Brain pericyte (primary cell): ENCODE measurements at regions not wholly inside any gene's neighbourhood (a gene's known extent, or its start where the extent isn't known, plus 50 kb on each side); places are given as distances from the start of the nearest gene placed in this dataset.

ENCODE experiments used
- DNase-seq: peaks from one replicate; pipeline ENCODE4 v3.0.0-alpha.2; 2012; ENCODE audit warnings: low read depth, low spot score

- no peak for DNase-seq
Measured at GRCh38 chr3:7793786-7794185, 707.8 kb upstream of the LMCD1 start.

DNA sequence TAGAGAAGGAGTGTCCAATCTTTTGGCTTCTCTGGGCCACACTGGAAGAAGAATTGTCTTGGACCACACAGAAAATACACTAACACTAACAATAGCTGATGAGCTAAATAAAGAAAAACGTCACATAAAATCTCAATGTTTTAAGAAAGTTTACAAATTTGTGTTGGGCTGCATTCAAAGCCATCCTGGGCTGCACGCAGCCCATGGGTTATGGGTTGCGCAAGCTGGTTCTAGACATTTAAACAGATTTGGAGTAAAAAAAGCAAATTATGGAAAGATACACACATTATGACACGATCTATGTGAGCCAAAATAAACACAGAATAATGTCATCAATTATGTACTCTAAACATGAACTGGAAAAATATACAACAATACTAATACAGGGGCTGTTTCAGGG is 703.3 kb upstream of the LMCD1 start:
- no peak for DNase-seq

DNA sequence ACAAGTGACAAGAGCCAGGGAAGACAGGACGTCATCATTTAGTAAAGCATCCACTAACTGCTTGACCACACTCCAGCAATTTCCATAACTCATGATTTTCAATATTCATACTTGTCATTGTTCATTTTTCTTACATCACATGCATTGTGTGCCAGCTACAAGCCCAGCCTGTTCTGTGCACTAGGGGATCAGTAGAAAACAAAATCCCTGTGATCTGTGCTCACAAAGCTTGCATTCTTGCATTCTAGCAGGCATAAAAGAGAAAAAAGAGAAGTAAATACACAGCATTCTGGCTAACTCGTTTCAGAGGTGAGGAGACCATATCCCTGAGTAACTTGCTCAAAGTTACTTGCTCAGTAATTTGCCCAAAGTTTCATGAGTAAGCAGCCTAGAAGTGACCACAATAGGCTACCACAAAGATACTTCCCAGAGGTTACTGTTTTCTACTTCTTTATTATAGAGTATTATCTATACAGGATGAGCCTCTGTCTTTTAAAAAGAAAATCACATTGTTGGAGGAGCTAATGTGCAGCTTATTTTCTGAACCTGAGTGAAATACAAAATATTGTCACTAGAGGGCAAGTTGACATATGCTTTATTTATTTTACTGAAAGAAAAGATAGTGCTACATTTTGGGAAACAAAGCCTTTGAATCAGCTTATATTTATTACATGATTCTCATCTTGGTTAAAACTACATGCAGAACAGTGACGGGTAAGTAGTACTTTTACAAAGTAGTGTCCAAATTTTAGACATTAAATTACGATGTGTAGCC is 701.4 kb upstream of the LMCD1 start:
- DNase-seq = no peak

GRCh38 chr3:7812490-7812889 is 689.1 kb upstream of the LMCD1 start:
- DNase-seq = no peak

DNA sequence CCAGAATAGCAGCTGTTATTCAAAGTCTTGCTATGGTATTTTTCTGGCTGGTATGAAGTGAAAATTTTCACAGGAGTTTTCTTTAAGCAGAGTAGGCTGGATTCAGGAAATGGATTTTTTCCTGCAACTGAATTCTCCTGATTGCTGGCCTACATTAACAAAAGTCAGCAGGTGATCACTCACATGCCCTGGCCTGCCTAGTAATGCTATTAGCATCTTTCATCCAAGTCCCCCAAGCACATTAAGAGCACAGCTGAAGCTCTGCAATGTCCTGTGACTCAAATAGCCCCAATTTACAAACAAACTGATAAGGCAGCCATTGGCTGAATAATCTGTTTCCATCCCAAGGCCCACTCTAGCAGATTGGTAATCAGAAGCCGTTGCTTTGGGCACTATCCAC is 688.3 kb upstream of the LMCD1 start:
- DNase-seq = no peak

DNA sequence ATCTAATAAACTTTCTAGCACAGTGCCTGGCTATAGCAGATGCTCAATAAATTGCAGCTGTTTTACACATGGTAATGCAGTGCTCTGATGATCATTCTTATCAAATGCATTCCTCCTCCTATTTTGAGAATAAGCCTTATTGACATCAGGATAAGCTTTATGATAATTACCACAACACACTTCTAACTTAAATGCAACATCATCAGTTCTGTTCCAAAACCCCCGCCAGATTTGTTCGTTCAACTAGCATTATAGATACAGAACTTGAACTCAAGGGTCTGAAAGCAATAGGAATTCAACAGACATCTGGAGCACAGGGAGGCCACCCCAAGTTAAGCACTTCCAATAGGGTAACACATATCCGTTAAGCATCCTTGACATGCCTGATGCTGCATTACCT is 684.4 kb upstream of the LMCD1 start:
- DNase-seq = no peak

DNA sequence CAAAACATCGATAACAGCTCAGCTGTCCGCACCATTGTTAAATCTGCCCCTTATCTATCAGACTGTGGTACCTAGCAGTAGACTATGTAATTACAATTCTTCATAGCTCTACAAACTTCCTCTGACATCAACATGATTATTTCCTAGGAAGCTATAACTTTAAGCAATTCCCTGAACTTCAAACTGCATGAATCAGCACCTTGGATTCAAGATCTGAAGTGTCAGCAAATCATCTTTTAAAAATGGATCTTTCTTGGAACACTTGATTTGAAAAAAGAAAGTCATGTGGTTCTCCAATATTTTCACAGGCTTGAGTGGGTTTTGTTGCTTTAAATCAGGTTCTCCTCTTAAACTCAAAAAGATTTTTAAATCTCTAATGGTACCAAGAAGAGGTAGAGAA is 680.7 kb upstream of the LMCD1 start:
- no peak for DNase-seq

DNA sequence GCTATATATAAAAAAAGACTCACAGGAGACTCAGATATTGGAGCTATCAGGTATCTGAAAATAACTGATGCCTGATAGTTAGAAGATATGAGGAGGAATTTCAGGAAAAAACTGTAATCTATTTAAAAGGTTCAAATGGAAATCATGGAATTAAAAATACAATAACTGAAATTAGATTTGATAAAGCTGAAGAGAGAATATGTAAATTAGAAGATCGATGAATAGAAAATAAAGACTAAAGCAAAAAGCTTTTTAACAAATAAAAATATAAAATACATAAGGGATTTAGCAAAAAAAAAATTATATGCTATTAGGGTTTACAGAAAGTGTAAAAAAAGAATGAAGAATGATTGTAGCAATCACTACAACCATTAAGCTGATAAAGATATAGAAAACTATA is 679.8 kb upstream of the LMCD1 start:
- no peak for DNase-seq

GRCh38 chr3:7841451-7841850 is 660.2 kb upstream of the LMCD1 start:
- no peak for DNase-seq

DNA sequence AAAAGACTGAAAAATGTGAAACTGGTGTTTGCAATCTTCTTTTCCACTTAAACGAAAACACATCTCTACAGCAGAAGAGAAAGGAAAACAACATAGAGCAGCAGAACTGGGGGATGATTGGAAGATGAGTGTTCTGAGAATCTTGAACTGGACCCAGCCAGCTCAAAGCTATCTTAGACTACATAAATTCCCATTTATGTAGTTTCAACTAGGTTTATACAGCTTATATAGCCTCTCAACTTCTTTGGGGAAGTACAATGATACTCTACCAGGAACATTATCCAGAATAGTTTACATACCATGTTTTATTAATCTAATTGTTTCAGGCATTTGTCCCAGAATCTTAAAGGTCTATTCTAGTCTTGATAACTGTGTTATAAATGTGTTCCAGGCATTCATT is 658.2 kb upstream of the LMCD1 start:
- no peak for DNase-seq

DNA sequence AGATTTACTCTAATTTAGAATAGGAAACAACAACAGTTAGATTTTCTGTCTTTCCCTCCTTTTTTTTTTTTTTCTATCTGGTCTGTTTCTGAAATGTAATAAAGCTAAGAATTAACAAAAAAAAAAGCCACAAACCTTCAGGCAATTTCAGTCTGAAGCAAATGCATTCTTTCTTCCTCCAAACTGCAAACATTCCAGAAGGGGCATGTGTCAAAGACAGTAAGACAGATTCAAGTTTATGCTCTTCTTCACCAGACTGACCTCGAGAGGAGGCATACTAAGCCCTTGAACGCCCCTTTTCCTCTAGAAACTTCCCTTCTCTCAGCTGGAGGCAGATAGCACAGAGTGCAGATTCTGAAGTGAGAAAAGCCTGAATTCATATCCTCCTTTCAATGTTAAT is 654.6 kb upstream of the LMCD1 start:
- DNase-seq = no peak

DNA sequence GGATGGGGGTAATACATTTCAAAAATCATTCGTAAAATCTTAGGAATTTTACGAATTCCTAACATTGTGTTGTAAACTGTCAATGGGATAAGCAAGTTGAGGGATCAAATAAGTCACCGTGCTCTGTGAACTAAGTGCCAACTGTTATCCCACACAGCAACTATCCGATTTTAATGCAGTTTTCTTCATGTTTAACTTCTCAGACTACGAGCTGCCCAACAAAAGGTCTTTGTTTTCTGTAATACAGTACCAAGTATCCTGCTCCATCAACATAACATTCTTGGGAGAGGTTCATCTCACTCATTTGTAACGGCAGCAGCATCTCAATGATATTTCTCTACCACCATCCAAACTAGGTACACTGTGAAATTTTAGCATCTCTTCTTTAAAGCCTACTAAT is 654.1 kb upstream of the LMCD1 start:
- DNase-seq = no peak

DNA sequence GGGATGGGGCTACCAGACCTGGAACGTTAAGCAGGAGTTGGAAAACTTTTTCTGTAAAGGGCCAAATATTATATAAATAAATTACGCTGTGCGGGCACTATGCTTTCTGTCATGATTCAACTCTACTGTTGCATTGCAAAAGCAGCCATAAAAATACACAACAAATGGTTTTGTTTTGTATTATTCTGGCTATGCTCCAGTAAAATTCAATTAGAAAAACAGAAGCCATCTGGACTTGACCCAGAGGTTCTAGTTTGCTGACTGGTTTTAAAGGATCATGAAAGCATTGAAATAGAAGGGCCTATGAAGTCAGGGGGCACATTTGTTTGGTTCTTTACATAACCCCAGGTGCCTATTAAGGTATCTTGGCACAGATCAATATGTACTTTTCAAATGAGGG is 647.4 kb upstream of the LMCD1 start:
- no peak for DNase-seq

- no peak for DNase-seq
Measured at GRCh38 chr3:7854721-7855120, 646.9 kb upstream of the LMCD1 start.

DNA sequence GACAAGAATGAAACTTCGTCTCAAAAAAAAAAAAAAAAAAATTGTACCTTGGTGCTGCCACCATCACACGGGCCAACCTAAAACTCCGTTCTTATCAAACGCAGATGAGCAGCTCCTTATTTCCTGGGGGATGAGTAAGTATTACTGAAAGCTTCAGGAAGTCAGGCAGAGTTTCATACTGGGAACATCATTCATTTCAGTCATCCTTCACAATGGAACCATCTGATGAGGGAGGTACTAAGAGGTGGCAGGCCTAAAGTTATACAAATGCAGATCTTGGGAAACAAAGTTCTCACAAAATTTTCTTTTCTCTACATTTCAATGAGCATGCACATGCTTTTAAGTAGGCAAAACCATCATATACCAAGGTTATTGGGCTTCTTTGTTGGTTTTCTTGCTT is 636.0 kb upstream of the LMCD1 start:
- DNase-seq = no peak

DNA sequence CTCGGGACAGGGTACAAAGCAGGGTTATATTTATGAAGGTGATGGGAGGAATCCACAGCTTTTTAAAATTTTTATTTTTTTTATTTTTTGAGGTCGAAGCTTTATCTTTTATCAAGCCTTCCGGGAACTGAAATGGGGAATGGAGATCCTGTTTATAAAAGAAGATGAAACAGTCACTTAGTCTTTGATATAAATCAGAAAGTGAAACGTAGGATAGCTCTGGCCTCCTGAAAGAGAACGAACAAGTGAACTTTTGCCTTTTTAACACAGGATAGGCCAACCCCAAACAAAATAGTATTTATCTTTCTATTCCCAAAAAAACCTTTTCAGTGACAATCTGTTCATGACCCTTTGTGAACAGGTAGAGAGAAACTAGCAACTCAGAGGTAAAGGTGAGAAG is 634.0 kb upstream of the LMCD1 start:
- DNase-seq = no peak

GRCh38 chr3:7871003-7871560 is 630.5 kb upstream of the LMCD1 start:
- DNase-seq = no peak

DNA sequence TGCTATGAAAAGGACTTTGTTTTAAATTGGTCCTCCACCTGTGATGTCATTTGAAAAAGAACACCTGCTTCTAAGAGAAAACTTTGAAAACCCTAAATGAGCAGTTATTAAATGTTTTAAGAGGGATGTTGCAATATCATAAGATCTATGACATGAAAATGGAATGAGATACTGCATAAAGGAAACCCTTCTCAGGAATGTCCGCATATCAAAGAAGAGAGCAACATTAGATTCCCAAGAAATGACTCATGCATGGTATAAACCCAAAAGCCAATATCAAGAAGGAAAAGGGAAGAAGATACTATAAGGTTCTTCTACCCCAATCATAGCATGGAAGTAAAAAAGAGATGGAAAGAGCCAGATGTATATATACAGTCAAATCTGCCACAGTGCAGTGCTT is 627.5 kb upstream of the LMCD1 start:
- DNase-seq = no peak

GRCh38 chr3:7875925-7876324 is 625.7 kb upstream of the LMCD1 start:
- DNase-seq = no peak

DNA sequence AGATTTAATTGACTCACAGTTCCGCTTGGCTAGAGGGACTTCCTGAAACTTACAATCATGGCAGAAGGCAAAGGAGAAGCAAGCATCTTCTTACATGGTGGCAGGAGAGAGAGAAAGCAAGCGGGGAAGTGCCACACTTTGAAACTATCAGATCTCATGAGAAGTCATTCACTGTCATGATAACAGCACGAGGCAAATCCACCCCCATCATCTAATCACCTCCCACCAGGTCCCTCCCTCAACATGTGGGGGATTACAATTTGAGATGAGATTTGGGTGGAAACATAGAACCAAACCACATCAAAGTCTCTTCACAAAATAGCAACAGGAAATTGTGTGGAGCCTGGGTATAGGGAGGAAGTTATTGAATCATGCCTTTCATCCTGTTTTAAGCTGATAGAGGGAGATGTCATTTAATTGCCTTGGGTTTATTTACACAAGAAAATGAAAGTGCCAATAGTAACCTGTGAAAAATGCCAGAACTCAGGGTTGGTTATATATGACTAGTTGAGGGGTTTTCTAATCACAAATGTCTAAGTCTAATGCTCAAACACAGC is 624.8 kb upstream of the LMCD1 start:
- DNase-seq = no peak

DNA sequence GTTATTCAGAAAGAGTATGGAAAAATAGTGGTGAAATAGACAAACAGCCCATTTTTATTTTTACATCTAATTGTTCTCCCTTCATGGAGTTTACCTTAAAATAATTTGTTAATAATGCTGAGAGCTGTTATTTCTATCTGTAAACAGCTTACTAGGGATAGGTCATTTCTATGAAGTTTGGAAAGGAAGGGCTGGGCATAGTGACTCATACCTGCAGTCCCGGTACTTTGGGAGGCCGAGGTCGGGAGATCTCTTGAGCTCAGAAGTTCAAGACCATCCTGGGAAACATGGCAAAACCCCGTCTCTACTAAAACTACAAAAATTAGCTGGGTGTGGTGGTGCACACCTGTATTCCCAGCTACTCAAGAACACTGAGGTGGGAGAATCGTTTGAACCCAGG is 624.3 kb upstream of the LMCD1 start:
- no peak for DNase-seq

GRCh38 chr3:7879572-7879971 is 622.1 kb upstream of the LMCD1 start:
- DNase-seq = no peak

GRCh38 chr3:7881946-7882345 is 619.7 kb upstream of the LMCD1 start:
- DNase-seq = no peak

GRCh38 chr3:7897655-7898054 is 604.0 kb upstream of the LMCD1 start:
- DNase-seq = no peak
